A549 (cell line): ENCODE measurements at regions not wholly inside any gene's neighbourhood (a gene's known extent, or its start where the extent isn't known, plus 50 kb on each side); places are given as distances from the start of the nearest gene placed in this dataset.
A peak's percentile ranks its signal among the peaks of the same experiment; 100 is the strongest.

Source experiments
- ATAC-seq, 2 experiments: fragments of 200-7000 bp in 1 of 2; fragments of >200 bp in 1 of 2; cut with Nextera tagmentation in 1 of 2; cut with Tn5 transposase in 1 of 2; 3 replicates each; pipeline versions ENCODE4 v1.8.0 to v1.9.1; 2018 to 2020; ENCODE audit warnings: mild to moderate bottlenecking in 1 of 2, moderate library complexity in 1 of 2
- CTCF ChIA-PET: fragments of 300-600 bp; sonication (Branson Sonifier 250); formaldehyde crosslinking; extraction: SDS; loops from one replicate; lab custom pipeline; 2021; ENCODE audit warnings: antibody characterized with exemption, inconsistent platforms; lab: Yijun Ruan, JAX
- POLR2A ChIA-PET: fragments of 350-600 bp; formaldehyde crosslinking; extraction: SDS; loops from one replicate; lab custom pipeline; 2021; ENCODE audit warnings: antibody characterized with exemption, inconsistent platforms; lab: Yijun Ruan, JAX
- DNase-seq, 2 experiments: peaks; one replicate each; pipeline versions ENCODE4 v3.0.0 to v3.0.0-alpha.2; 2011 to 2016; ENCODE audit warnings: low read depth in 1 of 2, low spot score in 1 of 2
- FAIRE-seq: peaks from 2 replicates; lab custom pipeline; 2011; peaks lifted over from hg19 to GRCh38; lab: Jason Lieb, UNC
- H3K27ac ChIP-seq, 2 experiments: fragments of >200 bp; sonication (Bioruptor Twin); formaldehyde crosslinking; 3 replicates each; pipeline ENCODE4 v1.5.1; 2016 to 2017
- H3K4me1 ChIP-seq: fragments of >200 bp; sonication (Bioruptor Twin); formaldehyde crosslinking; 3 replicates; pipeline ENCODE4 v1.6.1; 2016
- H3K4me2 ChIP-seq: fragments of >200 bp; sonication (Bioruptor Twin); formaldehyde crosslinking; 3 replicates; pipeline ENCODE4 v1.6.1; 2016
- H3K4me3 ChIP-seq: fragments of >200 bp; sonication (Bioruptor Twin); formaldehyde crosslinking; 3 replicates; pipeline ENCODE4 v1.5.1; 2016
- H3K9me3 ChIP-seq: fragments of >200 bp; sonication (Bioruptor Twin); formaldehyde crosslinking; 3 replicates; pipeline ENCODE4 v1.6.1; 2016
- CBX8 ChIP-seq: fragments of 200-600 bp; sonication (generic); IDR thresholded peaks from 2 replicates; pipeline ENCODE4 v1.6.1; 2016
- CHD2 ChIP-seq: fragments of 150-350 bp; IDR thresholded peaks from 2 replicates; pipeline ENCODE4 v1.6.1; 2014; ENCODE audit warnings: low read length; ENCODE audit not compliant: partially characterized antibody
- EHF ChIP-seq: fragments of 250-450 bp; sonication (Bioruptor Pico); IDR thresholded peaks from 2 replicates; pipeline ENCODE4 v1.5.0; 2020; ENCODE audit warnings: mild to moderate bottlenecking
- FOSB ChIP-seq: fragments of 250-450 bp; sonication (Bioruptor Pico); IDR thresholded peaks from 2 replicates; pipeline ENCODE4 v1.5.0; 2020; ENCODE audit warnings: mild to moderate bottlenecking, moderate library complexity
- FOSL2 ChIP-seq, 2 experiments: fragments of 450-650 bp in 1 of 2; fragments of >200 bp in 1 of 2; sonication (Bioruptor Twin) in 1 of 2; formaldehyde crosslinking; IDR thresholded peaks; 2 replicates each; pipeline versions ENCODE4 v1.5.0 to v1.6.1; 2016 to 2020; ENCODE audit warnings: mild to moderate bottlenecking in 1 of 2, moderate library complexity in 1 of 2
- GATA3 ChIP-seq: IDR thresholded peaks from 2 replicates; pipeline ENCODE4 v1.6.1; 2012; ENCODE audit warnings: borderline replicate concordance
- HDAC2 ChIP-seq: fragments of 200-600 bp; sonication (generic); IDR thresholded peaks from 2 replicates; pipeline ENCODE4 v1.6.1; 2016
- HOXA7 ChIP-seq: fragments of 250-450 bp; sonication (Bioruptor Pico); IDR thresholded peaks from 2 replicates; pipeline ENCODE4 v1.5.0; 2020; ENCODE audit warnings: mild to moderate bottlenecking, moderate library complexity
- KDM1A ChIP-seq: fragments of 200-600 bp; sonication (generic); IDR thresholded peaks from 2 replicates; pipeline ENCODE4 v1.6.1; 2016; ENCODE audit warnings: low read depth, mild to moderate bottlenecking
- MAZ ChIP-seq: fragments of 150-350 bp; IDR thresholded peaks from 2 replicates; pipeline ENCODE4 v1.6.1; 2014; ENCODE audit warnings: antibody characterized with exemption, low read depth, low read length, borderline replicate concordance
- NPAS2 ChIP-seq: fragments of 250-450 bp; sonication (Bioruptor Pico); IDR thresholded peaks from 2 replicates; pipeline ENCODE4 v1.8.0; 2022; ENCODE audit warnings: mild to moderate bottlenecking, moderate library complexity, borderline replicate concordance
- RFX5 ChIP-seq: fragments of 450-650 bp; IDR thresholded peaks from 2 replicates; pipeline ENCODE4 v1.7.1; 2014; ENCODE audit warnings: antibody characterized with exemption, mild to moderate bottlenecking, moderate library complexity
- RNF2 ChIP-seq: fragments of 200-600 bp; sonication (generic); IDR thresholded peaks from 2 replicates; pipeline ENCODE4 v1.6.1; 2016; ENCODE audit warnings: low read depth, mild to moderate bottlenecking, antibody characterized with exemption, moderate library complexity, borderline replicate concordance
- SMC3 ChIP-seq: fragments of >200 bp; sonication (Bioruptor Twin); formaldehyde crosslinking; IDR thresholded peaks from 3 replicates; pipeline ENCODE4 v1.6.1; 2018; ENCODE audit warnings: inconsistent platforms
- SREBF2 ChIP-seq: fragments of 450-650 bp; IDR thresholded peaks from 2 replicates; pipeline ENCODE4 v1.6.1; 2014; ENCODE audit warnings: mild to moderate bottlenecking, moderate library complexity
- ZC3H11A ChIP-seq: fragments of 450-650 bp; IDR thresholded peaks from 2 replicates; pipeline ENCODE4 v1.6.1; 2014; ENCODE audit warnings: antibody characterized with exemption, mild to moderate bottlenecking
- ZSCAN20 ChIP-seq: fragments of 250-450 bp; sonication (Bioruptor Pico); IDR thresholded peaks from 2 replicates; pipeline ENCODE4 v1.8.0; 2022; ENCODE audit warnings: mild to moderate bottlenecking, moderate library complexity
- WGBS: methylation state at CpG from one replicate; pipeline ENCODE4 v1.1.6; 2017; ENCODE audit errors: missing lambda C conversion rate; 5-methylcytosine and 5-hydroxymethylcytosine counted together
- TF ChIP-seq, protein P1 (sequence below): fragments of >200 bp; sonication (Bioruptor Twin); formaldehyde crosslinking; IDR thresholded peaks from 3 replicates; pipeline ENCODE4 v1.5.1; 2016
- TF ChIP-seq, protein P2 (sequence below): IDR thresholded peaks from 2 replicates; pipeline ENCODE4 v1.6.1; 2012
- TF ChIP-seq, protein P3 (sequence below): IDR thresholded peaks from 2 replicates; pipeline ENCODE4 v1.6.1; 2012

DNA sequence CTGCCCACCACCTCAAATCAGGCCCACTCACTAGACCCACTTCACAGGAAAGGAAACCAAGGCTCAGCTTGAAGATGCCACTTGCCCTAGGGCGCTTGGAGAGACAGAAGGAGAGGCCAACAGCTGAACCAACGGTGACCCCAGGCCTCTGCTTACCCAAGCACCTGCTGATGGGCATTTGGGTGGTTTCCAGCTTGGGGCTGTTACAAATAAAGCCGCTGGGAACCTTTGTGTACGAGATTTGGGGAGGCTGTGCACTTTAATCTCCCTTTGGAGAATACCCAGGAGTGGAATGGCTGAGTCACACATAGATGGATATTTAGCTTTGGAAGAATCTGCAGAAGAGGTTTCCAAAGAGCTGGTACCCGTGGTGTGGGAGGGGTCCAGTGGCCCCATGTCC, 50.9 kb upstream of the LINC01488 start:
- Histone ChIP-seq H3K4me2 (peak overlapping the region; percentile 14; the same call in 1 of the 3 replicates), H3K4me3 (no peak overlapping the region), H3K4me1 (peaks cover 14% of the 10 kb centered on the region), H3K9me3 (no peaks in the 10 kb centered on the region), H3K27ac (peak overlapping the region in 1 of 2 experiments; percentile 74; a peak in 3 of 6 replicates)
- DNase-seq (peak in 1 of 2 experiments; percentile 21), ATAC-seq (peak in 1 of 2 experiments; percentile 14; a peak in 2 of 6 replicates), FAIRE-seq (no peak)
- POLR2A ChIA-PET = interaction anchor here (2.0 kb wide), 1 partner anchor 133 kb away, joined by 4 read pairs; no protein-coding TSS in a partner anchor
- WGBS = 12% methylated on average over 4 of the region's 5 CpGs
- no peak for TF ChIP-seq HDAC2
- no peak for TF ChIP-seq EHF
- TF ChIP-seq SMC3 = 0 out of 3 replicates have a peak, but pooled peaks have one; percentile 9
- TF ChIP-seq RNF2 = no peak
- CTCF ChIA-PET = no interaction called here

DNA sequence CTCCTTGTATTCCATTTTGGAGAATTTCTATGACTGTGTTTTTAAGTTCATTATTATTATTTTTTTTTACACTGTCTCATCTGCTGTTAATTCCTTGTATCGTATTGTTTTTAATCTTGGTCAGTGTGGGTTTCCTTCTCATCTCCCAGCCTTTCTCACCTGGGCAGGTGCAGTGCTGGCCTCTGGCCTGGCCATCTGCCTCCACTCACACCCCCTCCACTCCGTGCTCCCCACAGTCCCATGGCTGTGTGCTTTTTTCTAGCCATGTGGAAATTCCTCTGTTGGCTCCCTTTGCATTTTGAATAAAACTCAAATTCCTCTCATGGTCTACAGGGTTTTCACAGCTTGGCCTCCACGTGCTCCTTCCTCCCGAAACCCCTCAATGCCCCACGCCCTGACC, 50.3 kb upstream of the LINC01488 start:
- POLR2A ChIA-PET = interaction anchor here (2.0 kb wide), 1 partner anchor 134 kb away, joined by 4 read pairs; no protein-coding TSS in a partner anchor
- FAIRE-seq = no peak
- TF ChIP-seq, protein P1, sequence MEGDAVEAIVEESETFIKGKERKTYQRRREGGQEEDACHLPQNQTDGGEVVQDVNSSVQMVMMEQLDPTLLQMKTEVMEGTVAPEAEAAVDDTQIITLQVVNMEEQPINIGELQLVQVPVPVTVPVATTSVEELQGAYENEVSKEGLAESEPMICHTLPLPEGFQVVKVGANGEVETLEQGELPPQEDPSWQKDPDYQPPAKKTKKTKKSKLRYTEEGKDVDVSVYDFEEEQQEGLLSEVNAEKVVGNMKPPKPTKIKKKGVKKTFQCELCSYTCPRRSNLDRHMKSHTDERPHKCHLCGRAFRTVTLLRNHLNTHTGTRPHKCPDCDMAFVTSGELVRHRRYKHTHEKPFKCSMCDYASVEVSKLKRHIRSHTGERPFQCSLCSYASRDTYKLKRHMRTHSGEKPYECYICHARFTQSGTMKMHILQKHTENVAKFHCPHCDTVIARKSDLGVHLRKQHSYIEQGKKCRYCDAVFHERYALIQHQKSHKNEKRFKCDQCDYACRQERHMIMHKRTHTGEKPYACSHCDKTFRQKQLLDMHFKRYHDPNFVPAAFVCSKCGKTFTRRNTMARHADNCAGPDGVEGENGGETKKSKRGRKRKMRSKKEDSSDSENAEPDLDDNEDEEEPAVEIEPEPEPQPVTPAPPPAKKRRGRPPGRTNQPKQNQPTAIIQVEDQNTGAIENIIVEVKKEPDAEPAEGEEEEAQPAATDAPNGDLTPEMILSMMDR = no peak
- no peak for TF ChIP-seq RFX5
- TF ChIP-seq, protein P2, sequence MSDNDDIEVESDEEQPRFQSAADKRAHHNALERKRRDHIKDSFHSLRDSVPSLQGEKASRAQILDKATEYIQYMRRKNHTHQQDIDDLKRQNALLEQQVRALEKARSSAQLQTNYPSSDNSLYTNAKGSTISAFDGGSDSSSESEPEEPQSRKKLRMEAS = no peak
- no peak for TF ChIP-seq CBX8
- TF ChIP-seq MAZ = no peak
- TF ChIP-seq HOXA7 (CRISPR knock-in tag) = no peak
- TF ChIP-seq RNF2 = no peak
- TF ChIP-seq GATA3 = no peak
- TF ChIP-seq ZSCAN20 (CRISPR knock-in tag) = no peak
- no peak for TF ChIP-seq FOSB (CRISPR knock-in tag)
- TF ChIP-seq, protein P3, sequence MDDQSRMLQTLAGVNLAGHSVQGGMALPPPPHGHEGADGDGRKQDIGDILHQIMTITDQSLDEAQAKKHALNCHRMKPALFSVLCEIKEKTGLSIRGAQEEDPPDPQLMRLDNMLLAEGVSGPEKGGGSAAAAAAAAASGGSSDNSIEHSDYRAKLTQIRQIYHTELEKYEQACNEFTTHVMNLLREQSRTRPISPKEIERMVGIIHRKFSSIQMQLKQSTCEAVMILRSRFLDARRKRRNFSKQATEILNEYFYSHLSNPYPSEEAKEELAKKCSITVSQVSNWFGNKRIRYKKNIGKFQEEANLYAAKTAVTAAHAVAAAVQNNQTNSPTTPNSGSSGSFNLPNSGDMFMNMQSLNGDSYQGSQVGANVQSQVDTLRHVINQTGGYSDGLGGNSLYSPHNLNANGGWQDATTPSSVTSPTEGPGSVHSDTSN = no peak
- TF ChIP-seq FOSL2 (IDR thresholded peaks at IDR 0.05) = no peak
- TF ChIP-seq FOSL2 (CRISPR knock-in tag; IDR thresholded peaks at IDR 0.05) = no peak
- TF ChIP-seq SREBF2 = no peak
- TF ChIP-seq NPAS2 (CRISPR knock-in tag) = no peak
- no peak for TF ChIP-seq ZC3H11A
- no peak for TF ChIP-seq CHD2
- TF ChIP-seq KDM1A = no peak
- TF ChIP-seq, all 56 proteins: peak for 0
- Histone ChIP-seq H3K27ac (peak overlapping the region in 1 of 2 experiments; percentile 74; a peak in 3 of 6 replicates), H3K4me3 (no peak overlapping the region), H3K9me3 (no peaks in the 10 kb centered on the region), H3K4me2 (0 out of 3 replicates have a peak overlapping the region, but pooled peaks have one; percentile 14), H3K4me1 (peaks cover 14% of the 10 kb centered on the region)
- 77% methylated on average over 5 of the region's 5 CpGs for WGBS
- CTCF ChIA-PET = no interaction called here
- no peak for DNase-seq
- no peak for ATAC-seq
